Thymus (tissue), 11 donors: ENCODE measurements at regions not wholly inside any gene's neighbourhood (a gene's known extent, or its start where the extent isn't known, plus 50 kb on each side); places are given as distances from the start of the nearest gene placed in this dataset.

Experiments used
- DNase-seq, 9 donors: peaks; one replicate each; pipeline ENCODE4 v3.0.0-alpha.2; 2013; ENCODE audit warnings: low spot score in 9 of 9, low read depth in 6 of 9, missing footprints in 1 of 9
- H3K27ac ChIP-seq, 2 donors: one replicate each; pipeline ENCODE4 v1.5.1; 2013; ENCODE audit warnings: control low read depth in 1 of 2, low read depth in 1 of 2, low read length in 1 of 2, mild to moderate bottlenecking in 1 of 2, moderate library complexity in 1 of 2
- H3K27me3 ChIP-seq, 2 donors: one replicate each; pipeline ENCODE4 v1.5.1; 2013; ENCODE audit warnings: low read length in 1 of 2; ENCODE audit not compliant: control insufficient read depth in 2 of 2, insufficient read depth in 1 of 2
- H3K36me3 ChIP-seq, 2 donors: one replicate each; pipeline ENCODE4 v1.5.1; 2013; ENCODE audit warnings: low read length in 1 of 2, mild to moderate bottlenecking in 1 of 2, moderate library complexity in 1 of 2; ENCODE audit not compliant: control insufficient read depth in 2 of 2, insufficient read depth in 2 of 2
- H3K4me1 ChIP-seq, 2 donors: one replicate each; pipeline ENCODE4 v1.5.1; 2013; ENCODE audit warnings: low read length in 2 of 2; ENCODE audit not compliant: control insufficient read depth in 2 of 2, insufficient read depth in 2 of 2
- H3K4me3 ChIP-seq, 2 donors: one replicate each; pipeline ENCODE4 v1.5.1; 2013; ENCODE audit warnings: low read length in 2 of 2, control low read depth in 1 of 2, mild to moderate bottlenecking in 1 of 2
- H3K9me3 ChIP-seq, 2 donors: one replicate each; pipeline ENCODE4 v1.5.1; 2013; ENCODE audit warnings: low read length in 1 of 2, mild to moderate bottlenecking in 1 of 2; ENCODE audit not compliant: control insufficient read depth in 2 of 2, insufficient read depth in 1 of 2
- WGBS: extraction: QIAGEN DNeasy Blood & Tissue Kit; methylation state at CpG from one replicate; pipeline ENCODE4 v1.1.7; 2013; 5-methylcytosine and 5-hydroxymethylcytosine counted together
- donor health status: healthy.

DNA sequence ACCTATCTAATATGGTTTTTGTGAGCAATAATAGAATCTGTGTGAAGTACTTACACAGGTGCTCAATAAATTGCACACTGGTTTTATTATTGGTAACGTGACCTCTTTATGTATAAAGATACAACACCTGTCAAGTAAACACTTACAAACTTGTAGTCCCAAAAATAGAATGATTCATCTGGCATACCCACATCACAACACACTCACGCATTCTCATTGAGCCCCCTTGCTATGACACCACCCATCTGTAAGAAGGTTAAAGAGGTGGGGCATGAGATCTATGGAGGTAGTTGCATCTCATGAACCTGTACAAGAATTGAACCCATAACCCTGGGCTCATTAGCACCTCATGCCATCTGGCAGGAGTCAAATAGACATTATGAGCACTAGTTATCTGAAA, 134.9 kb upstream of the THBS1 start:
- no peaks in the 10 kb centered on the region for H3K36me3 ChIP-seq
- no peak overlapping the region for H3K27ac ChIP-seq
- 27% methylated on average over 2 of the region's 2 CpGs for WGBS
- no peaks in the 10 kb centered on the region for H3K9me3 ChIP-seq
- peak in 4 of 9 donors; percentile 39 to 76 (median 50) for DNase-seq
- no peak overlapping the region for H3K4me3 ChIP-seq
- H3K27me3 ChIP-seq = no peaks in the 10 kb centered on the region
- H3K4me1 ChIP-seq = peaks cover 11 to 16% of the 10 kb centered on the region in 2 donors

DNA sequence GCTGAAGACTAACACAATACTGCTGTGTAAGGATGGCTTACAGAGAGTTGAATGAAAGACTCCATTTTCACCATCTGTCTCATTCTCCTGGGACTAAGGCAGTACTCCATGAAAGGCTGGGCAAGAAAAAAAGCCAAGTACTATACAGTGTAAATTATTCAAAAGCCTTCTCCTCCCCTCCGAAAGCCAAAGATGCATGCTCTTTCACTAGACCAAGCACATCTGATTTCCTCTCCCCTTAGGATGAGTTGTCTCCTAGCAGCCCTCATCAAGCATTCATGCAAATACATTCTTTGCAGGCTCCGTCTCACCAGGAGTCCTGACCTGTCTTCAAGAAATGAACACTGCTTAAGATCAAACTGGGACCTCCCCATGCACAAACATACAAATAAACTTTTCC, 133.5 kb upstream of the THBS1 start:
- Histone ChIP-seq H3K36me3 (no peaks in the 10 kb centered on the region), H3K9me3 (no peaks in the 10 kb centered on the region), H3K27me3 (no peaks in the 10 kb centered on the region), H3K4me3 (no peak overlapping the region), H3K4me1 (peaks cover 11 to 16% of the 10 kb centered on the region in 2 donors), H3K27ac (no peak overlapping the region)
- no peak for DNase-seq
- 97% methylated on average over 2 of the region's 2 CpGs for WGBS

DNA sequence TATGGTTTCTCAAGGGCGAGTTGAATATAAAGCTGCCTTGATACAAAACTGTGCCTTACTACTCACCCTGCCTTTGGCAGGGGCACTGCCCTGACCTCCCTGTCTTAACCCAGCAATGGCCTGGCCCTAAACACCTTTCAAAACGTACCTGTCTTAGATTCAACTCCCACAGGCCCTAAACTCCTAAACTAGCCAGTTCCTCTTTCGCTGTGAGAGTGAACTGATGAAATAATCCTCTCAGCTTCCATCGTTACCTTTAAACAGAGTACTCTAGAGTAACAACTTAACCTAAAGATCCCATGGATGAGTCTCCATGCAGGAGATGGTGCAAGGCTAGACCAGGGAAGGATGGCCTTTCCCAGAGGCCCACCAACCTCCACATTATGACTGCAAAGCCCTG, 133.0 kb upstream of the THBS1 start:
- Histone ChIP-seq H3K36me3 (no peaks in the 10 kb centered on the region), H3K4me1 (peaks cover 11 to 16% of the 10 kb centered on the region in 2 donors), H3K4me3 (no peak overlapping the region), H3K27ac (no peak overlapping the region), H3K9me3 (no peaks in the 10 kb centered on the region), H3K27me3 (no peaks in the 10 kb centered on the region)
- WGBS = 95% methylated on average over 4 of the region's 4 CpGs
- no peak for DNase-seq

- Histone ChIP-seq H3K9me3 (no peaks in the 10 kb centered on the region), H3K4me1 (peaks cover 11 to 16% of the 10 kb centered on the region in 2 donors), H3K27me3 (no peaks in the 10 kb centered on the region), H3K4me3 (no peak overlapping the region), H3K27ac (no peak overlapping the region), H3K36me3 (no peaks in the 10 kb centered on the region)
- no peak for DNase-seq
- WGBS = 94% methylated on average over 4 of the region's 4 CpGs
Observed at GRCh38 chr15:39448409-39448808, 132.5 kb upstream of the THBS1 start.

DNA sequence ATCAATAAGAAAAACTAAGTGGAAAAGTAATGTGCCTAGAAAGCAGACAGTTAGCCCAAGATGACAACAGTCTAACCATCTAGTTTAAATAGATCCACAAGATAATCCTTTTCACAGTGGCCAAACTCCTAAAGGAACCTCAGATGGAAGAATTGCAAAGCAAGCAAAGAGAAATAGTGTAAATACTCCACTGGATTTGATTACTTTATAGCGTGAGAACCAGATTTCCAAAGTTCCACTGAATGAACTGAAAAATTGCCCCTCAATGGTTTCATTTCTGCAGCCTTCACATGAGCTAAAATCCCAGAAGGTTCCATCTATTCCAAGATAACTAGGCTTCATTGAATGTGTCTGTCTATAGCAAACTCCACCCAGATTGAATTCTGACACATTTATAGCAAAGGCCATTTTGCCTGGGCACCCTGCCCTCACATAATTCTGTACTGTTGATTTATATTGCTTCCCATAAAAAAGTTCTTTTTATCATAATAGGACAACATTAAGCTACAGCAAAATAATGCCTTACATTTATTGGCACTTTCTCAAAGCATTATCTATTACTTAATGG, 129.7 kb upstream of the THBS1 start:
- H3K27me3 ChIP-seq = no peaks in the 10 kb centered on the region
- DNase-seq = no peak
- no peaks in the 10 kb centered on the region for H3K9me3 ChIP-seq
- no peak overlapping the region for H3K4me3 ChIP-seq
- no peak overlapping the region for H3K27ac ChIP-seq
- H3K4me1 ChIP-seq = peaks cover 3 to 8% of the 10 kb centered on the region in 2 donors
- WGBS = 100% methylated on average over 1 of the region's 1 CpG
- no peaks in the 10 kb centered on the region for H3K36me3 ChIP-seq

DNA sequence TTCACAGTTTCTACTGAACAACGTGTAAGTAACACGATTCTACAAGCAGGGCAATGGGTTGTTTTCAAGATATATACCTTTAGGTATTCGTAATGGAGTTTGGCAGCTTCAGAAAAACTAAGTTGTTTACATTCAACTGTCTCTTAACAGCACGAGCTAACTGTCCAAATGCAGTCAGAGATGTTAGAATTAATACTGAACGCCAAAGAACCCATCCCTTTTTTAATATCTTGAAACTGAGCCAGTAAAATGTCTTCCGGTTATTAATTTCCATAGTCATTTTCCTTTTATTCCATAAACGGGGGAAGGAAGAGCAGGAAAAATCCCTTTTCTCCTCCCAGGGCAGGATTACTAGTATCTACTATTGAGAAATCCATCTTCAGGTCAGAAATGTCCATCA, 129.0 kb upstream of the THBS1 start:
- DNase-seq = no peak
- H3K36me3 ChIP-seq = no peaks in the 10 kb centered on the region
- peaks cover 0 to 3% of the 10 kb centered on the region in 2 donors for H3K4me1 ChIP-seq
- 83% methylated on average over 7 of the region's 7 CpGs for WGBS
- no peaks in the 10 kb centered on the region for H3K27me3 ChIP-seq
- H3K27ac ChIP-seq = no peak overlapping the region
- H3K9me3 ChIP-seq = no peaks in the 10 kb centered on the region
- no peak overlapping the region for H3K4me3 ChIP-seq

GRCh38 chr15:39453620-39454019, 127.3 kb upstream of the THBS1 start:
- H3K27me3 ChIP-seq = no peaks in the 10 kb centered on the region
- no peaks in the 10 kb centered on the region for H3K36me3 ChIP-seq
- H3K4me1 ChIP-seq = peaks cover 0 to under 1% of the 10 kb centered on the region in 2 donors
- 26% methylated on average over 4 of the region's 4 CpGs for WGBS
- no peak overlapping the region for H3K4me3 ChIP-seq
- DNase-seq = no peak
- no peak overlapping the region for H3K27ac ChIP-seq
- no peaks in the 10 kb centered on the region for H3K9me3 ChIP-seq

GRCh38 chr15:39454189-39454986, 126.5 kb upstream of the THBS1 start:
- Histone ChIP-seq H3K27ac (no peak overlapping the region), H3K9me3 (no peaks in the 10 kb centered on the region), H3K36me3 (no peaks in the 10 kb centered on the region), H3K4me3 (no peak overlapping the region), H3K27me3 (no peaks in the 10 kb centered on the region), H3K4me1 (no peaks in the 10 kb centered on the region)
- no peak for DNase-seq
- 94% methylated on average over 5 of the region's 5 CpGs for WGBS

DNA sequence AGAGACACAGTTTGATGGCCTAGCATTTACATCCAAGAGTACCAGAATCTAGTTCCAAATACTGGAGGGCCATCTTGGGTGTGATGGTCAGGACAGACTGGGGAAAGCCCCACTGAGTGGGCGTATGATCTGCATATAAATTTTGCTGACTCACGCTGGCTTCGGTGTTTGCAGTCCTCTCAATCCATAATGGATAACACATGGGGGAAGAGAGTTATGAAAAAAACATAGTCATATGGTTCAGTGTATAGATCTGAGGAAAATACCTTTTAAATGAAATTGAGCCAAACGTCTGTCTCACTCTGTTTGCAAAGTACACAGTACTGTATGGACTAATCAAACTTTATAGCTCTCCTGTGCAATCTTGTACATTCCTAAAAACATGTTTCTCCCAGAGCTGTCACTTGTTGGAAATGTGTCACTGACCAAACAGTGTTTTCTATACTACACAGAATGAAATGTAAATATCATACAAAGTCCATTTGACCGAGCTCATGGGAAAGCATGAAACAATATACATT, 125.3 kb upstream of the THBS1 start:
- Histone ChIP-seq H3K27ac (no peak overlapping the region), H3K27me3 (no peaks in the 10 kb centered on the region), H3K4me1 (no peaks in the 10 kb centered on the region), H3K36me3 (no peaks in the 10 kb centered on the region), H3K4me3 (no peak overlapping the region), H3K9me3 (no peaks in the 10 kb centered on the region)
- WGBS = 93% methylated on average over 5 of the region's 5 CpGs
- no peak for DNase-seq
